HepG2 (cell line): ENCODE measurements at regions not wholly inside any gene's neighbourhood (a gene's known extent, or its start where the extent isn't known, plus 50 kb on each side); places are given as distances from the start of the nearest gene placed in this dataset.

Source experiments
- ATAC-seq: fragments of 200-7000 bp; cut with Tn5 transposase; 3 replicates; pipeline ENCODE4 v1.9.1; 2020; ENCODE audit warnings: mild to moderate bottlenecking, moderate library complexity
- BruUV-seq: library from RNA; stranded (reverse); fragments of 400-500 nt; replicated peaks from 2 replicates; lab custom pipeline; 2021; lab: Mats Ljungman, UMichigan
- CTCF ChIA-PET: fragments of 300-600 bp; formaldehyde crosslinking; extraction: SDS; loops from one replicate; lab custom pipeline; 2021; ENCODE audit warnings: low total read pairs, inconsistent platforms, low intra/inter-chr PET ratio; lab: Yijun Ruan, JAX
- POLR2A ChIA-PET: fragments of 350-600 bp; sonication (Branson Sonifier 250); formaldehyde crosslinking; loops from one replicate; lab custom pipeline; 2020; ENCODE audit warnings: antibody characterized with exemption, inconsistent platforms; lab: Yijun Ruan, JAX
- DNase-seq: peaks from one replicate; pipeline ENCODE4 v3.0.0-alpha.2; 2015; ENCODE audit warnings: low spot score
- FAIRE-seq: peaks from 3 replicates; lab custom pipeline; 2011; peaks lifted over from hg19 to GRCh38; lab: Jason Lieb, UNC
- H2AFZ ChIP-seq: one replicate; pipeline ENCODE4 v1.6.1; 2011; ENCODE audit warnings: low read length, inconsistent platforms
- H3K27ac ChIP-seq: fragments of 300-600 bp; 3 replicates; pipeline ENCODE4 v1.8.0; 2011; ENCODE audit warnings: mixed run types, mild to moderate bottlenecking, mixed read lengths, low read length, inconsistent platforms; ENCODE audit not compliant: insufficient read depth; ENCODE audit errors: extremely low read length
- H3K27me3 ChIP-seq, 2 experiments: fragments of 200-600 bp in 1 of 2; 2 replicates in 1 of 2; 3 replicates in 1 of 2; pipeline versions ENCODE4 v1.6.0 to v1.8.0; 2011; ENCODE audit warnings: low read length in 2 of 2, mild to moderate bottlenecking in 2 of 2, moderate library complexity in 2 of 2, inconsistent platforms in 1 of 2; ENCODE audit not compliant: insufficient read depth in 2 of 2, control insufficient read depth in 1 of 2
- H3K36me3 ChIP-seq, 2 experiments: fragments of 200-600 bp in 1 of 2; replicated peaks in 1 of 2; 2 replicates in 1 of 2; 3 replicates in 1 of 2; pipeline versions ENCODE4 v1.5.1 to v1.8.0; 2011; ENCODE audit warnings: low read length in 2 of 2, inconsistent platforms in 1 of 2; ENCODE audit not compliant: insufficient read depth in 2 of 2, control insufficient read depth in 1 of 2
- H3K4me1 ChIP-seq: 2 replicates; pipeline ENCODE4 v1.5.1; 2012; ENCODE audit warnings: low read length, inconsistent platforms; ENCODE audit not compliant: insufficient read depth
- H3K4me2 ChIP-seq: 2 replicates; pipeline ENCODE4 v1.6.0; 2011; ENCODE audit warnings: low read depth, low read length, inconsistent platforms
- H3K4me3 ChIP-seq, 3 experiments: fragments of 200-600 bp in 1 of 3; sonication (generic), shearing (Covaris generic) in 1 of 3; replicated peaks in 1 of 3; 2 replicates each; pipeline ENCODE4 v1.5.1; 2011 to 2016; ENCODE audit warnings: low read length in 3 of 3, inconsistent platforms in 2 of 3, low read depth in 2 of 3, mild to moderate bottlenecking in 2 of 3, control low read depth in 1 of 3, mixed read lengths in 1 of 3; ENCODE audit not compliant: insufficient read depth in 1 of 3
- H3K79me2 ChIP-seq: one replicate; pipeline ENCODE4 v1.6.1; 2011; ENCODE audit warnings: low read length, inconsistent platforms; ENCODE audit not compliant: insufficient read depth
- H3K9ac ChIP-seq: 2 replicates; pipeline ENCODE4 v1.6.0; 2011; ENCODE audit warnings: mild to moderate bottlenecking, low read depth, low read length, inconsistent platforms; ENCODE audit not compliant: insufficient read depth
- H3K9me3 ChIP-seq: 2 replicates; pipeline ENCODE4 v1.5.1; 2012; ENCODE audit warnings: mild to moderate bottlenecking, low read length
- H4K20me1 ChIP-seq: 2 replicates; pipeline ENCODE4 v1.6.0; 2011; ENCODE audit warnings: inconsistent platforms, mild to moderate bottlenecking, low read length, moderate library complexity; ENCODE audit not compliant: insufficient read depth
- ARID2 ChIP-seq: sonication (generic); formaldehyde crosslinking; IDR thresholded peaks from 2 replicates; pipeline ENCODE4 v1.8.1; 2022; ENCODE audit warnings: mild to moderate bottlenecking, missing genetic modification reagents, borderline replicate concordance
- ATF2 ChIP-seq: sonication (generic); formaldehyde crosslinking; IDR thresholded peaks from 2 replicates; pipeline ENCODE4 v1.4.0; 2020; ENCODE audit warnings: missing genetic modification reagents
- FOXA3 ChIP-seq: IDR thresholded peaks from 2 replicates; pipeline ENCODE4 v1.6.1; 2016; ENCODE audit warnings: missing genetic modification reagents, missing compliant biosample characterization
- GFI1 ChIP-seq: sonication (generic); formaldehyde crosslinking; IDR thresholded peaks from 2 replicates; pipeline ENCODE4 v1.5.0; 2020; ENCODE audit warnings: missing genetic modification reagents, mild to moderate bottlenecking, borderline replicate concordance
- IRF9 ChIP-seq: sonication (generic); formaldehyde crosslinking; IDR thresholded peaks from 2 replicates; pipeline ENCODE4 v1.8.0; 2022; ENCODE audit warnings: missing genetic modification reagents, mild to moderate bottlenecking, borderline replicate concordance
- ISL2 ChIP-seq: sonication (generic); formaldehyde crosslinking; IDR thresholded peaks from 2 replicates; pipeline ENCODE4 v1.5.0; 2020; ENCODE audit warnings: missing genetic modification reagents
- NCOA5 ChIP-seq: sonication (generic); formaldehyde crosslinking; IDR thresholded peaks from 2 replicates; pipeline ENCODE4 v1.4.0; 2020; ENCODE audit warnings: missing genetic modification reagents
- POLR2G ChIP-seq: fragments of 200-400 bp; formaldehyde crosslinking; IDR thresholded peaks from 2 replicates; pipeline ENCODE4 v1.6.1; 2018; ENCODE audit warnings: mild to moderate bottlenecking, low read depth, low read length, moderate library complexity
- RARG ChIP-seq: sonication (generic); formaldehyde crosslinking; IDR thresholded peaks from 2 replicates; pipeline ENCODE4 v1.4.0; 2020; ENCODE audit warnings: low read depth, mild to moderate bottlenecking, missing genetic modification reagents
- RXRA ChIP-seq: sonication (generic); formaldehyde crosslinking; IDR thresholded peaks from 2 replicates; pipeline ENCODE4 v1.5.1; 2020; ENCODE audit warnings: missing genetic modification reagents
- SIN3B ChIP-seq: fragments of 150-350 bp; IDR thresholded peaks from 2 replicates; pipeline ENCODE4 v1.6.1; 2014; ENCODE audit warnings: low read length
- U2AF2 ChIP-seq: fragments of 200-400 bp; formaldehyde crosslinking; IDR thresholded peaks from 2 replicates; pipeline ENCODE4 v1.6.1; 2017; ENCODE audit warnings: low read depth, mild to moderate bottlenecking, low read length
- ZKSCAN5 ChIP-seq: sonication (generic); formaldehyde crosslinking; IDR thresholded peaks from 2 replicates; pipeline ENCODE4 v1.5.1; 2020; ENCODE audit warnings: mild to moderate bottlenecking, missing genetic modification reagents
- ZNF292 ChIP-seq: sonication (generic); formaldehyde crosslinking; IDR thresholded peaks from 2 replicates; pipeline ENCODE4 v1.8.1; 2022; ENCODE audit warnings: mild to moderate bottlenecking, low read depth, missing genetic modification reagents, borderline replicate concordance
- ZNF317 ChIP-seq: sonication (generic); formaldehyde crosslinking; IDR thresholded peaks from 2 replicates; pipeline ENCODE4 v1.5.0; 2020; ENCODE audit warnings: mild to moderate bottlenecking, missing genetic modification reagents
- ZNF792 ChIP-seq: IDR thresholded peaks from 2 replicates; pipeline ENCODE4 v1.6.1; 2016
- ZSCAN22 ChIP-seq: sonication (generic); formaldehyde crosslinking; IDR thresholded peaks from 2 replicates; pipeline ENCODE4 v1.4.0; 2020; ENCODE audit warnings: mild to moderate bottlenecking, missing genetic modification reagents
- WGBS: methylation state at CpG from one replicate; pipeline ENCODE4 v1.1.6; 2017; ENCODE audit warnings: low lambda C conversion rate; 5-methylcytosine and 5-hydroxymethylcytosine counted together
- in situ Hi-C: cut with HindIII; loops from 2 replicates; pipeline ENCODE4 v1.10.0; 2017; ENCODE audit warnings: low pct_unique_long_range_greater_than_20kb; ENCODE audit not compliant: extremely low pct_ligation_motif_present
- intact Hi-C: fragments of 100-400 bp; cut with micrococcal nuclease; formaldehyde crosslinking; loops from one replicate; pipeline ENCODE4 v1.10.0; 2022; ENCODE audit not compliant: unreplicated experiment

- FAIRE-seq: no peak
These were observed 1638.8 kb upstream of the PCDH7 start for GRCh38 chr4:29081234-29081955.

More at GRCh38 chr4:29081234-29081955, 1638.8 kb upstream of the PCDH7 start:
- Histone ChIP-seq H3K9ac (no peak overlapping the region), H3K36me3 (no peaks in the 10 kb centered on the region), H3K4me3 (no peak overlapping the region), H3K9me3 (peaks cover 23% of the 10 kb centered on the region), H4K20me1 (no peaks in the 10 kb centered on the region), H3K4me1 (no peaks in the 10 kb centered on the region), H3K27me3 (no peaks in the 10 kb centered on the region), H2AFZ (no peak overlapping the region), H3K4me2 (no peak overlapping the region), H3K79me2 (no peaks in the 10 kb centered on the region)
- ATAC-seq (no peak), DNase-seq (no peak)
- ChIA-PET POLR2A (no interaction called here), CTCF (no interaction called here)
- in situ Hi-C loops (no loop called here), intact Hi-C loops (no loop called here)
- BruUV-seq: no TSS peak
- TF ChIP-seq POLR2G (no peak), ISL2 (CRISPR knock-in tag) (no peak), ZNF292 (CRISPR knock-in tag) (no peak), RARG (no peak), ZKSCAN5 (CRISPR knock-in tag) (no peak), ARID2 (CRISPR knock-in tag) (no peak), ZSCAN22 (CRISPR knock-in tag) (no peak), GFI1 (CRISPR knock-in tag) (no peak), IRF9 (CRISPR knock-in tag) (no peak), ZNF317 (no peak), U2AF2 (no peak), FOXA3 (no peak), NCOA5 (CRISPR knock-in tag) (no peak), RXRA (no peak), SIN3B (no peak), ZNF792 (CRISPR knock-in tag) (no peak), ATF2 (CRISPR knock-in tag) (no peak)
- TF ChIP-seq, all 625 proteins: peak for 0
- 3% methylated on average over 5 of the region's 5 CpGs for WGBS
- no peak overlapping the region for H3K27ac ChIP-seq
